Right renal pelvis (tissue), 4 donors: ENCODE measurements at regions not wholly inside any gene's neighbourhood (a gene's known extent, or its start where the extent isn't known, plus 50 kb on each side); places are given as distances from the start of the nearest gene placed in this dataset.
"Not testable (repeated sequence)": the region's sequence is repeated elsewhere in the genome, so short reads cannot be mapped to it uniquely, and the experiment has no call there.

Source experiments
- DNase-seq, 4 donors: peaks; one replicate each; pipeline ENCODE4 v3.0.0-alpha.2; 2013; ENCODE audit warnings: low read depth in 4 of 4, low spot score in 3 of 4, missing footprints in 1 of 4

GRCh38 chr17:77529328-77529650 lies 388.5 kb downstream of the SEC14L1 start:
- DNase-seq: no peak

- no peak for DNase-seq
These were observed 389.8 kb downstream of the SEC14L1 start for GRCh38 chr17:77530591-77530990.

GRCh38 chr17:77531002-77531401 lies 390.2 kb downstream of the SEC14L1 start:
- no peak for DNase-seq

GRCh38 chr17:77531641-77532040 lies 390.9 kb downstream of the SEC14L1 start:
- no peak for DNase-seq

- DNase-seq: not testable (repeated sequence)
These were observed 392.9 kb downstream of the SEC14L1 start for GRCh38 chr17:77533697-77534096.

- DNase-seq: no peak
These were observed 393.4 kb downstream of the SEC14L1 start for GRCh38 chr17:77534137-77534536.

- no peak for DNase-seq
These were observed 394.7 kb downstream of the SEC14L1 start for GRCh38 chr17:77535435-77535834.

GRCh38 chr17:77535892-77536291 lies 395.1 kb downstream of the SEC14L1 start:
- DNase-seq: no peak

GRCh38 chr17:77537566-77537965 lies 396.8 kb downstream of the SEC14L1 start:
- DNase-seq: no peak

- DNase-seq: no peak
These were observed 399.8 kb downstream of the SEC14L1 start for GRCh38 chr17:77540531-77540930.

GRCh38 chr17:77540975-77541374 lies 400.2 kb downstream of the SEC14L1 start:
- DNase-seq: no peak

GRCh38 chr17:77542011-77542410 lies 401.2 kb downstream of the SEC14L1 start:
- no peak for DNase-seq

GRCh38 chr17:77542551-77543490 lies 402.1 kb downstream of the SEC14L1 start:
- DNase-seq: peak; percentile 62 to 69 (median 66)

- no peak for DNase-seq
These were observed 403.0 kb downstream of the SEC14L1 start for GRCh38 chr17:77543801-77544200.

GRCh38 chr17:77544347-77545110 lies 403.8 kb downstream of the SEC14L1 start:
- DNase-seq: no peak

- DNase-seq: peak in 2 of 4 donors; percentile 47 to 48
These were observed 406.0 kb downstream of the SEC14L1 start for GRCh38 chr17:77546772-77547241.

GRCh38 chr17:77548967-77549366 lies 408.2 kb downstream of the SEC14L1 start:
- DNase-seq: no peak

- no peak for DNase-seq
These were observed 408.7 kb upstream of the TNRC6C start for GRCh38 chr17:77549726-77550366.

GRCh38 chr17:77553459-77554066 lies 404.9 kb upstream of the TNRC6C start:
- no peak for DNase-seq

GRCh38 chr17:77555121-77555591 lies 403.3 kb upstream of the TNRC6C start:
- DNase-seq: no peak
